Small intestine (tissue), 7 donors: ENCODE measurements at regions not wholly inside any gene's neighbourhood (a gene's known extent, or its start where the extent isn't known, plus 50 kb on each side); places are given as distances from the start of the nearest gene placed in this dataset.

Experiments
- DNase-seq, 2 donors: peaks; one replicate each; pipeline versions ENCODE4 v3.0.0 to v3.0.0-alpha.2; 2013
- FAIRE-seq: peaks from 2 replicates; lab custom pipeline; 2012; peaks lifted over from hg19 to GRCh38; lab: Jason Lieb, UNC
- H3K27ac ChIP-seq, 3 donors: one replicate each; pipeline ENCODE4 v1.5.1; 2013; ENCODE audit warnings: low read length in 2 of 3, mild to moderate bottlenecking in 2 of 3, control low read depth in 1 of 3, inconsistent platforms in 1 of 3, low read depth in 1 of 3, moderate library complexity in 1 of 3
- H3K27me3 ChIP-seq, 3 donors: one replicate each; pipeline ENCODE4 v1.6.1; 2013; ENCODE audit warnings: low read length in 3 of 3, inconsistent platforms in 1 of 3; ENCODE audit not compliant: control insufficient read depth in 3 of 3, insufficient read depth in 3 of 3
- H3K36me3 ChIP-seq, 3 donors: one replicate each; pipeline ENCODE4 v1.6.1; 2013; ENCODE audit warnings: low read length in 3 of 3, inconsistent platforms in 1 of 3, low read depth in 1 of 3, mild to moderate bottlenecking in 1 of 3, moderate library complexity in 1 of 3; ENCODE audit not compliant: control insufficient read depth in 3 of 3, insufficient read depth in 2 of 3
- H3K4me1 ChIP-seq, 3 donors: one replicate each; pipeline ENCODE4 v1.6.1; 2013; ENCODE audit warnings: low read length in 2 of 3, inconsistent platforms in 1 of 3, low read depth in 1 of 3, mild to moderate bottlenecking in 1 of 3, moderate library complexity in 1 of 3; ENCODE audit not compliant: control insufficient read depth in 3 of 3, insufficient read depth in 2 of 3
- H3K4me3 ChIP-seq, 3 donors: one replicate each; pipeline ENCODE4 v1.5.1; 2013; ENCODE audit warnings: low read length in 3 of 3, control low read depth in 1 of 3, inconsistent platforms in 1 of 3, low read depth in 1 of 3, mild to moderate bottlenecking in 1 of 3, moderate library complexity in 1 of 3
- H3K9me3 ChIP-seq, 2 donors: one replicate each; pipeline ENCODE4 v1.6.1; 2013; ENCODE audit warnings: low read depth in 1 of 2, low read length in 1 of 2; ENCODE audit not compliant: control insufficient read depth in 2 of 2, insufficient read depth in 1 of 2
- WGBS, 3 donors: extraction: QIAGEN DNeasy Blood & Tissue Kit; methylation state at CpG; one replicate each; pipeline ENCODE4 v1.1.7; 2013; 5-methylcytosine and 5-hydroxymethylcytosine counted together
- donor health status: healthy with polysubstance abuse.
- donor health status: control.
- donor health status: control.
- donor health status: Bipolar disorder and iron deficiency.
- donor health status: healthy.

DNA sequence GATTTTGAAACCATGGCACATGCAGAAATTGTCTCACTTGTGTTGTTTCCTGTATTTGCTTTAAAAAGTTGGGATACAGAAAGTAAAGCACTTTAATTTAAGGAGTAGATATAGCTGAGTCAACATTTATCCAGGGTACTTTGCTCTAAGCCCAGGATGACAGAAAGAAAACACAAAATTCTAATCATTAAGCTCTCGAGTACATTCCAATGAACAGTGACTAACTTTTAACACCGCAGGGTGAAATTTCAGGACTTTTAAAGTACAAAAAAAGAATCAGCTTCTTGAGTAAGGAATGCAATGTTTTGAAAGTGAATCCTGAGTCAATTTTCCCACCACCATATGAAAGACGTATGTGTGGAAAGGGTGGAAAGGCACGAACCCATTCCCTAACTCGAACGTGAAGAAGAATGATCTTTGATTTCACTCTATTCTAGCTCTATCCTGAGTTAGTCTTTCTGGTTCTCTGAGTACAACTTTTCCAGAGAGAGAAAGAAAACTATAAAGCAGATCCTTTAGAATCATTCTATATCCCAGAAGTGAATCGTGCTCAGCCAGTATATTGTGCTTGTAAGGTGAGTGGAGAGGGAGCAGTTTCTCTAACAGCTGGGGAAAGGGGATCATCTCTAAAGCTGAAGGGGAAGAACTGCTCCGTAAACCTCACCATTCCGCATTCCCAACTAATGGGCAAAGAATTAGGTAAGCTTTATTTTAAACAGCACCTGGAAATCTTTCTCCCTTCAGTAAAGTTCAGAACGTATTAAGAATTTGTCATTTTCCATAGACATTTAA lies 779.0 kb upstream of the FLRT2 start:
- Histone ChIP-seq H3K9me3 (peaks cover 0 to 3% of the 10 kb centered on the region in 2 donors), H3K4me1 (no peaks in the 10 kb centered on the region), H3K36me3 (no peaks in the 10 kb centered on the region), H3K27ac (no peak overlapping the region), H3K4me3 (no peak overlapping the region), H3K27me3 (no peaks in the 10 kb centered on the region)
- DNase-seq (no peak), FAIRE-seq (no peak)
- WGBS, 3 donors: 25 to 50% (median 49%) methylated on average over 10 of the region's 10 CpGs

DNA sequence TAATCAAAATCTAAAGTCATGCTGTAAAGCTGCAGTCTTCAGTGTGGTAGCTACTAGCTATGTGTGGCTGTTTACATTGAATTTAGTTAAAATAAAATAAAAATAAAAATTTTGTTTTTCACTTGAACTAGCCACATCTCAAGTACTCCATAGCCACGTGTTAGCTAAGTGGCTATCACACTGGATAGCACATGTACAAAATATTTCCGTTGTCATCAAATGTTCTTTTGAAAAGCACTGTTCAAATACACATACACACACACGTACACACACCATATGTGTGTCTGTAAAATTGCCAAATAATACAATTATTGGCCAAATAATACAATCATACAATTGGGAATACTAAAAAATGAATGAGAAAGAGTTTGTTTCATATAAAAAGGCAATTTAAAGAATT lies 778.2 kb upstream of the FLRT2 start:
- Histone ChIP-seq H3K4me1 (no peaks in the 10 kb centered on the region), H3K4me3 (no peak overlapping the region), H3K27me3 (no peaks in the 10 kb centered on the region), H3K36me3 (no peaks in the 10 kb centered on the region), H3K27ac (no peak overlapping the region), H3K9me3 (peaks cover 0 to 3% of the 10 kb centered on the region in 2 donors)
- DNase-seq (no peak), FAIRE-seq (no peak)
- 34 to 56% (median 42%) methylated on average over 3 of the region's 3 CpGs for WGBS, 3 donors

DNA sequence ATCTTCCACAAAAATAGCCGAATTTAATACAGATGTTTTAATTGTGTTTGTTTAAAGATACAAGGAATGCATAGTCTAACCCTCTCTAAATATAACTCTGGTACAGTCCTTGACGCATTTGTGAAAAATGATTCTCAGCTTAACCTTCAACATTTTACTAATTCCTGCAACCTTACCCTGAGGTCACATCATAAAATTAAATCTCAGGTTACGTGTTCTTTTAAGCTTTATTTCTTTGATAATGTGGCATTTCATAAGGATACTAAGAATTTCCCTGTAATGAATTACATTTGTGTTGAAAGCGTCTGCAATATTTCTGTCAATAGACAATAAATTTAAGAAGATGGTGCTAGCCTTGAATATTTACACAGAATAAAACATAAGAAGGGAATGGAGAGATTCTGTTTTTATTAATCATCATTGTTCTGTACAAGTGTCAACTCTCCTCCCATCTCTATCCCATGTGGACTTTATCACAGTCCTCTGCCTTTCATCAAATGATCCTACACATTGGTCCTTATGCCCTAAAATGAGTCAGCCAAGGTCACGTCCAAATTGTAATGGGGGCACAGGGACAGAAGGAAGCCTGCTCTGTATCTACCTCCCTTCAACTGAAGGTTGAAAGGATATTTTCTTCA lies 769.3 kb upstream of the FLRT2 start:
- no peak for FAIRE-seq
- WGBS, 3 donors: 74 to 80% (median 74%) methylated on average over 5 of the region's 5 CpGs
- no peak for DNase-seq

DNA sequence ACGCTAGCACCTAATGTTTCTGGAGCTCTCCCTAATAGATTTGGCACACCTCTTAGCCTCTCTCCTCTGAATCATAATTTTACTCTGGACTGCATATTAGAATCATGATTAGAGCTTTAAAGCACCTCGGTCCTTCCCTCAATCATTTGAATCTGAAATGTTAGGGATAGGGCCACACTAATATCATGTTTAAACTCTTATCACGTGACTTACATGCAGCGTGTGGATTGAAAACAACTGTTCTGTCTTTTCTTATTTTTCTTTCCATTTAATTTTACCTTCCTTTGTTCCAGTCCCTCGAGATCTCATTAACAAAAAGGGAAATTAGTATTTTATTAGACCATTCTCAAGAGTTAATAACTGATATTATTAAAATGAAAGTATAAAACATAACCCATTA lies 762.5 kb upstream of the FLRT2 start:
- no peaks in the 10 kb centered on the region for H3K4me1 ChIP-seq
- H3K27ac ChIP-seq: no peak overlapping the region
- WGBS, 3 donors: 75 to 84% (median 83%) methylated on average over 5 of the region's 5 CpGs
- FAIRE-seq: no peak
- peaks cover 0 to 3% of the 10 kb centered on the region in 2 donors for H3K9me3 ChIP-seq
- H3K4me3 ChIP-seq: no peak overlapping the region
- DNase-seq: no peak
- H3K36me3 ChIP-seq: no peaks in the 10 kb centered on the region
- no peaks in the 10 kb centered on the region for H3K27me3 ChIP-seq

More for the DNA sequence above, 769.3 kb upstream of the FLRT2 start:
- H3K36me3 ChIP-seq: no peaks in the 10 kb centered on the region
- H3K27ac ChIP-seq: no peak overlapping the region
- H3K9me3 ChIP-seq: no peaks in the 10 kb centered on the region
- H3K4me1 ChIP-seq: no peaks in the 10 kb centered on the region
- H3K4me3 ChIP-seq: no peak overlapping the region
- no peaks in the 10 kb centered on the region for H3K27me3 ChIP-seq

DNA sequence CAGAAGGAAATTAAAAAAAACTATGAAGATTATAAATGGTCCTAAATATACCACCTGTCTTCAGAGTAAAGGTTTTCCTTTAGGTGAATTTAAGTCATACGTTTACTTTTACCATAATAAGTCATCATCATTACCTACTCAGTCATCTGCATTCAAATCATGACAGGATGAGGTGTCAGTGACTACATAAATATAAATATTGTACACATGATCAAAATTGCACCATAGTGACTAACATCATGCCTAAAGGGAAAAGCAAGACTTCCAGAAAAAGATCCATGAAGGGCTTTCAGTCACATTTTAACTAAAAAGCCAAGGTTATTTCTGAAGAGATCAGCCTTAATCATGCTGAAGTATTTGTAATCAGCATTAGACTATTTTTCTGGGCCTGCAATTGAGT lies 759.9 kb upstream of the FLRT2 start:
- no peaks in the 10 kb centered on the region for H3K36me3 ChIP-seq
- H3K27ac ChIP-seq: no peak overlapping the region
- H3K4me1 ChIP-seq: no peaks in the 10 kb centered on the region
- DNase-seq (no peak), FAIRE-seq (no peak)
- H3K27me3 ChIP-seq: no peaks in the 10 kb centered on the region
- 74% methylated on average over 1 of the region's 1 CpG for whole genome bisulfite sequencing, 3 donors
- H3K4me3 ChIP-seq: no peak overlapping the region
- peaks cover 0 to 3% of the 10 kb centered on the region in 2 donors for H3K9me3 ChIP-seq

DNA sequence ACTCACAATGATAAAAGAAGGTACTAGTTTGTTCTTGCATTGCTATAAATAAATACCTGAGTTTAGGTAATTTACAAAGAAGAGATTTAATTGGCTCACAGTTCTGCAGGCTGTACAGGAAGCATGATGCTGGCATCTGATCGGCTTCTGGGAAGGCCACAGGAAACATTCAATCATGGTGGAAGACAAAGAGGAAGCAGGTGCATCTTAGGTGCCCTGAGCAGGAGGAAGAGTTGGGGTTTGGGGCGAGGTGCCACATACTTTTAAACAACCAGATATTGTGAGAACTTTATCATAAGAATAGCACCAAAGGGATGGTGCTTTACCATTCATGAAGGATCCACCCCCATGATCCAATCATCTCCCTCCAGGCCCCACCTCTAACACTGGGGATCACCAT lies 752.6 kb upstream of the FLRT2 start:
- DNase-seq: no peak
- no peak for FAIRE-seq

DNA sequence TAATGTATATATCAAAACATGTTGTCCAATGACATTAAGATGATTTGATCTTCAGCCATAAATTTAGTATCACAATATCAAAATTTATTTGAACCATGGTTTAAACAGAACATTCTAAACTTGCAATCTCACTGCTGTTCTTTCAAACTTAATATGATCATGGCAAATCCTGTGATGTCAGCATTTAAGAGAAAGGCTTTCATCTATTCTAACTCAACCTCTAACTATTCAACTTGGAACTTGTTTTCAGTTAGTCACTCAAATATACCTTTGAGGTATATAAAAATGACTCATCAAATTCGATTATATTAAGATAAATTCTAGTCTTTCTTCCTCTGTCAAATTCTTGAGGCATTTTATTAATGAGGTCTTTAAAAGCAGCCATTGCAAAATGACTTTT lies 747.0 kb upstream of the FLRT2 start:
- H3K36me3 ChIP-seq: no peaks in the 10 kb centered on the region
- H3K9me3 ChIP-seq: no peaks in the 10 kb centered on the region
- H3K4me3 ChIP-seq: no peak overlapping the region
- no peak overlapping the region for H3K27ac ChIP-seq
- H3K27me3 ChIP-seq: no peaks in the 10 kb centered on the region
- no peak for FAIRE-seq
- no peak for DNase-seq
- WGBS, 3 donors: 8 to 56% (median 42%) methylated on average over 1 of the region's 1 CpG
- no peaks in the 10 kb centered on the region for H3K4me1 ChIP-seq

More for the DNA sequence above, 752.6 kb upstream of the FLRT2 start:
- Histone ChIP-seq H3K9me3 (peaks cover 0 to 3% of the 10 kb centered on the region in 2 donors), H3K27ac (no peak overlapping the region), H3K27me3 (no peaks in the 10 kb centered on the region), H3K36me3 (no peaks in the 10 kb centered on the region), H3K4me3 (no peak overlapping the region), H3K4me1 (no peaks in the 10 kb centered on the region)
- WGBS, 3 donors: 61 to 74% (median 74%) methylated on average over 2 of the region's 2 CpGs

DNA sequence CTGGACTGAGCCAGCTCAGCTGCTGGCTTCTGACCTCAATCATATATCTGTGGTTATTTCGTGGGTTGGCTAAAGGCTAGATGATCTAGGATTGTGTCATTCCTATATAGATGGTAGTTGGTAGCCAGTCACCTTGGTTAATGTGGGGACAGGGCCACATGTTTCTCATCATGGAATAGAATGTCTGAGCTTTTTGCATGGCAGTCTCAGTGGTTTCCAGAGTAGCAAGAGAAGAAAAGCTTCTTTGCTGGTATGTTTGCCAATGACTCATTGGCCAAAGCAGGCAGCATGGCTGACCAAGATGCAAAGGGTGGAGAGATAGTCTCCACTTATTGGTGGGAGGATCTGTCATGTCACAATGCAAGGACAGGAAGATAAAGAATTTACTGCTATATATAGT lies 746.4 kb upstream of the FLRT2 start:
- Histone ChIP-seq H3K36me3 (no peaks in the 10 kb centered on the region), H3K27ac (no peak overlapping the region), H3K9me3 (no peaks in the 10 kb centered on the region), H3K4me3 (no peak overlapping the region), H3K27me3 (no peaks in the 10 kb centered on the region), H3K4me1 (no peaks in the 10 kb centered on the region)
- no peak for DNase-seq
- WGBS, 3 donors: 8 to 47% (median 20%) methylated on average over 1 of the region's 1 CpG
- FAIRE-seq: no peak
